ENCODE measurements at regions not wholly inside any gene's neighbourhood (a gene's known extent, or its start where the extent isn't known, plus 50 kb on each side); places are given as distances from the start of the nearest gene placed in this dataset.

- peaks cover 6% of the 10 kb centered on the region for H3K4me1 ChIP-seq (ENCODE audit: insufficient read depth, low read length)
- no peaks in the 10 kb centered on the region for H4K20me1 ChIP-seq (ENCODE audit: low read length)
- POLR2A ChIA-PET (ENCODE audit: unreplicated experiment), result no interaction called here
- H3K36me3 ChIP-seq (ENCODE audit: low read depth, low read length), result no peaks in the 10 kb centered on the region
- H3K9me2 ChIP-seq (replicated peaks; ENCODE audit: low read length), result no peaks in the 10 kb centered on the region
- intact Hi-C loops (cut with micrococcal nuclease), result no loop called here
- ATAC-seq (peak; percentile 98), DNase-seq (peak; percentile 60)
- TF ChIP-seq EZH2 (IDR thresholded peaks at IDR 0.05; ENCODE audit: low read length, unreplicated experiment) (no peak), EZH2phosphoT487 (IDR thresholded peaks at IDR 0.05; ENCODE audit: borderline replicate concordance, low read length) (no peak), CTCF (conservative IDR thresholded peaks at IDR 0.05; ENCODE audit: low read depth, low read length) (no peak)
- no peaks in the 10 kb centered on the region for H3K27me3 ChIP-seq (ENCODE audit: low read length)
- H3K4me2 ChIP-seq (ENCODE audit: low read length), result 0 out of 2 replicates have a peak overlapping the region, but pooled peaks have one; percentile 24
- H3K79me2 ChIP-seq (ENCODE audit: low read length), result no peaks in the 10 kb centered on the region
- H3K9me3 ChIP-seq (ENCODE audit: low read length), result no peaks in the 10 kb centered on the region
- no peak overlapping the region for H3K27ac ChIP-seq (ENCODE audit: low read length)
- no peak overlapping the region for H3K4me3 ChIP-seq (ENCODE audit: low read length)
- no peaks in the 10 kb centered on the region for H3F3A ChIP-seq (ENCODE audit: low read length, unreplicated experiment)
- peak overlapping the region; percentile 36; the same call in 1 of the 2 replicates for H2AFZ ChIP-seq (ENCODE audit: low read length)
- no peak overlapping the region for H3K9ac ChIP-seq (ENCODE audit: low read length)
- CTCF ChIA-PET, result no interaction called here
- no TSS peak for BruUV-seq (replicated peaks)
These were observed 106.3 kb upstream of the GATA6 start for GRCh38 chr18:22063102-22063501.

- Histone ChIP-seq H3K36me3 (ENCODE audit: low read depth, low read length) (no peaks in the 10 kb centered on the region), H3K4me1 (ENCODE audit: insufficient read depth, low read length) (peaks cover 5% of the 10 kb centered on the region), H2AFZ (ENCODE audit: low read length) (peak overlapping the region; percentile 36; the same call in 1 of the 2 replicates), H3K9me2 (replicated peaks; ENCODE audit: low read length) (no peaks in the 10 kb centered on the region), H3K4me3 (ENCODE audit: low read length) (no peak overlapping the region), H3K27me3 (ENCODE audit: low read length) (no peaks in the 10 kb centered on the region), H3F3A (ENCODE audit: low read length, unreplicated experiment) (no peaks in the 10 kb centered on the region), H3K4me2 (ENCODE audit: low read length) (0 out of 2 replicates have a peak overlapping the region, but pooled peaks have one; percentile 24), H3K27ac (ENCODE audit: low read length) (no peak overlapping the region), H4K20me1 (ENCODE audit: low read length) (no peaks in the 10 kb centered on the region), H3K9ac (ENCODE audit: low read length) (no peak overlapping the region), H3K9me3 (ENCODE audit: low read length) (no peaks in the 10 kb centered on the region), H3K79me2 (ENCODE audit: low read length) (no peaks in the 10 kb centered on the region)
- DNase-seq (no peak), ATAC-seq (peak; percentile 33; the same call in 1 of the 2 replicates)
- ChIA-PET CTCF (no interaction called here), POLR2A (ENCODE audit: unreplicated experiment) (no interaction called here)
- TF ChIP-seq CTCF (conservative IDR thresholded peaks at IDR 0.05; ENCODE audit: low read depth, low read length) (no peak), EZH2 (IDR thresholded peaks at IDR 0.05; ENCODE audit: low read length, unreplicated experiment) (no peak), EZH2phosphoT487 (IDR thresholded peaks at IDR 0.05; ENCODE audit: borderline replicate concordance, low read length) (no peak)
- BruUV-seq (replicated peaks), result no TSS peak
- intact Hi-C loops (cut with micrococcal nuclease), result no loop called here
These were observed 105.7 kb upstream of the GATA6 start for GRCh38 chr18:22063672-22064071.

- ChIA-PET POLR2A (ENCODE audit: unreplicated experiment) (no interaction called here), CTCF (no interaction called here)
- no peak overlapping the region for H3K4me3 ChIP-seq (ENCODE audit: low read length)
- peaks cover 5% of the 10 kb centered on the region for H3K4me1 ChIP-seq (ENCODE audit: insufficient read depth, low read length)
- H3K9ac ChIP-seq (ENCODE audit: low read length), result no peak overlapping the region
- no peaks in the 10 kb centered on the region for H3F3A ChIP-seq (ENCODE audit: low read length, unreplicated experiment)
- H3K9me3 ChIP-seq (ENCODE audit: low read length), result no peaks in the 10 kb centered on the region
- no peak overlapping the region for H3K4me2 ChIP-seq (ENCODE audit: low read length)
- H4K20me1 ChIP-seq (ENCODE audit: low read length), result no peaks in the 10 kb centered on the region
- no peaks in the 10 kb centered on the region for H3K9me2 ChIP-seq (replicated peaks; ENCODE audit: low read length)
- TF ChIP-seq CTCF (conservative IDR thresholded peaks at IDR 0.05; ENCODE audit: low read depth, low read length) (no peak), EZH2 (IDR thresholded peaks at IDR 0.05; ENCODE audit: low read length, unreplicated experiment) (no peak), EZH2phosphoT487 (IDR thresholded peaks at IDR 0.05; ENCODE audit: borderline replicate concordance, low read length) (no peak)
- intact Hi-C loops (cut with micrococcal nuclease), result no loop called here
- no peaks in the 10 kb centered on the region for H3K36me3 ChIP-seq (ENCODE audit: low read depth, low read length)
- no peak overlapping the region for H3K27ac ChIP-seq (ENCODE audit: low read length)
- no TSS peak for BruUV-seq (replicated peaks)
- no peaks in the 10 kb centered on the region for H3K27me3 ChIP-seq (ENCODE audit: low read length)
- no peaks in the 10 kb centered on the region for H3K79me2 ChIP-seq (ENCODE audit: low read length)
- no peak overlapping the region for H2AFZ ChIP-seq (ENCODE audit: low read length)
- ATAC-seq (no peak), DNase-seq (no peak)
These were observed 104.8 kb upstream of the GATA6 start for GRCh38 chr18:22064581-22064980.
